GM21390 (cell line): ENCODE measurements at regions not wholly inside any gene's neighbourhood (a gene's known extent, or its start where the extent isn't known, plus 50 kb on each side); places are given as distances from the start of the nearest gene placed in this dataset.
"Not testable (repeated sequence)": the region's sequence is repeated elsewhere in the genome, so short reads cannot be mapped to it uniquely, and the experiment has no call there.

Experiments
- ATAC-seq: cut with Tn5 transposase; IDR thresholded peaks from one replicate; pipeline ENCODE4 v1.9.1; 2021; ENCODE audit not compliant: unreplicated experiment

DNA sequence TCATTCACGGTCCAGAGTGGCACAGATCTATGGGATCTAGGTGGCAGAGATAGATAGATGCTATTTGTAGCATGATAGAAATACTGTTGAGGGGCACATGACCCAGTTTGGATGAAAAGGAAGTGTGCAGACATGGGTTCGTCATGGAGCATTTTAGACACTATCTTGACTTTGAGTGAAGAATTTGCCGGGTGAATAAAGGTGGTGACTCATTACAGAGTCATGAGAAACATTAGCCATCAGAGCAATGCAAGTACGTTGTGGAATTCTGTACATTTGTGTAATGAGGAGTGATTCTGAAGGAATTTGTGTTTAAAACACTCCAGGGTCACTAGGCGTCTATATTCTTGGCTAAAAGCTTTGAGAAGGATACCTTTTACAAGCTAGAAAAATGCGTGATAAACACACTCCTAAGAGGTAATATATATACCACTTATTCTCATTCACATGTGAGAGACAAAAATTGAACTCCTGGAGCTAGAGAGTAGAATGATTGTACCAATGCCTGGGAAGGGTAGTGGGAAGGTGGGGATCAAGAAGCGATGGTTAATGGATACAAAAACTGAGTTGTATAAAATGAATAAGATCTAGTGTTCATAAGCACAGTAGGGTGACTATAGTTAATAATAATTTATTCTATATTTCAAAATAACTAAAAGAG is 593.7 kb upstream of the LUZP2 start:
- ATAC-seq: no peak

DNA sequence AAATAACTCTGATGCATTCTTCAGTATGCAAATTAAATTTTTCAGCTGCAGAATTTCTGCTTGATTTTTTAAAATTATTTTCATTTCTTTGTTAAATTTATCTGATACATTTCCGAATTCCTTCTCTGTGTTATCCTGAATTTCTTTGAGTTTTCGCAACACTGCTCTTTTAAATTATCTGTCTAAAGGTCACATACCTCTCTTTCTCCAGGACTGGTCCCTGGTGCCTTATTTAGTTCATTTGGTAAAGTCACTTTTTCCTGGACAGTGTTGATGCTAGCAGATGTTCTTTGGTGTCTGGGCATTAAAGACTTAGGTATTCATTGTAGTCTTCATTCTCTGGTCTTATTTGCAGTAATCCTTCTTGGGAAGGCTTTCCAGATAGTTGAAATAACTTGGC is 577.4 kb upstream of the LUZP2 start:
- no peak for ATAC-seq

DNA sequence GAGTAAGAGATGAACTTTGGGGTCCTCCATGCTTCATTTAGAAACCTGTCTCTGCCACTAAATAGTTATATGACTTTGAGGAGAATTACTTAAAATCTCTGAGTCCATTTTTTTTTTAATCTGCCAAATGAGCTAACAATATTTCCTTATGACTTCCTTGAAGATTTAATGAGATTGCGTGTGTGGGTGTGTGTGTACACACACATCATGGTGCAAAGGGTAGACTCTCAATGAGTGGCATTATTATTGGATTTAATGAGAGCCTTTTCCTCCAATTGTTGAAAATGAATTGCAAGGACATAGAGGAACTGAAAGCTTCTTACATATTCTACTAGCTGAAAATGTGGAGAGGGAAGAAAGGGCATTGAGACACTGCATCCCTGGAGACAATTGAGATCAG is 573.5 kb upstream of the LUZP2 start:
- no peak for ATAC-seq

DNA sequence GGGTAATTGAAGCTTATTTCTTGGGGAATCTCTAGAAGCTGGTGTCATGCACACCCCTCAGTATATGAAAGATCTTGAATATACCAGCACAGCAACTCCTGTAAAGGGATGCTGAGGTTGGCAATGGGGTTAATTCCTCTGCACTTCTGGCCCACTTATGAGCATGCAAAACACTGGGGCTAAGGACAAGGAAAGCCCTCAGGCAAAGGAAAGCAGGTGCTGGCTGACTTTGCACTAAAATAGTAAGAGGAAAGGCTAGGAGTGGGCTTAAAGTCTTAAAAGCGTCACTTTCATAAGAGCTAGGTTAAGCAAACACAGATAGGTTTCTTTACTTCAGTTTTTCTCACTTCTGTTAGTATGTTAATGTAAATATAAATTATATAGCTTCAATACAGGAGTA is 572.6 kb upstream of the LUZP2 start:
- no peak for ATAC-seq

DNA sequence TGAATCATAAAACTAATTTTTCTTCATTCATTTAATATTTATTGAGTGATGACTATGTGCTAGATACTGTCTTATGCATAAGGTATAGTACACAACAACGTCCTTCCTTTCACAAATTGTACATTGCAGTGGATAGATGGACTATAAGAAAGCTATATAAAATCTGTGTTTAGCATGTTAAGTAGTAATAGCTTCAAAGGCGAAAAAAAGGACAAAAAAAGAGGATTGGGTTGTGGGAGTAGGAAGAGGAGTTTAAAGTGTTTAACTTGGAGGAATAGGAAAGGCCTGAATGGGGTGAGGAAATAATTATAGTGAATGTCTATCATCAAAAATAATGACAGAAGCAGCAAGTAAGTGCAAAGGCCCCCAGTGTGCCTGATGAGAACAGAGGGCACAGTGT is 565.4 kb upstream of the LUZP2 start:
- no peak for ATAC-seq

DNA sequence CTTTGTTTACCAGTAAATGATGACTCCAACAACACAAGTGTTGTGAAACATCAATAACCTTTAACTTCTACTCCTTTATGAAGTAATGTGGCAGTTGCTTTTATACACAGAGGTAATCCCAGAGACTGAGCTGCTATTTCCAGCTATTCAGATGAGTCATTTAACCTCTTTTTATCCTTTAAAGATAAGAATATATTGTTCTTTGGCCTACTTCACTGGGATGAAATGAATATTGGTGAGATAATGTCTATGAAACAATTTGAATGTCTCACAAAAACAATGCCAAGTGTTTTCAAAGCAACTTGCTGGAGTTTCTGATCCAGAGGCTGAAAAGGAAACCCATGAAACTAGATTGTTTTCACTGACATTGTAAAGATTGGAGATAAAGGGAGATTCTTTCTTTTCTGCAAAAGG is 564.4 kb upstream of the LUZP2 start:
- ATAC-seq: no peak

DNA sequence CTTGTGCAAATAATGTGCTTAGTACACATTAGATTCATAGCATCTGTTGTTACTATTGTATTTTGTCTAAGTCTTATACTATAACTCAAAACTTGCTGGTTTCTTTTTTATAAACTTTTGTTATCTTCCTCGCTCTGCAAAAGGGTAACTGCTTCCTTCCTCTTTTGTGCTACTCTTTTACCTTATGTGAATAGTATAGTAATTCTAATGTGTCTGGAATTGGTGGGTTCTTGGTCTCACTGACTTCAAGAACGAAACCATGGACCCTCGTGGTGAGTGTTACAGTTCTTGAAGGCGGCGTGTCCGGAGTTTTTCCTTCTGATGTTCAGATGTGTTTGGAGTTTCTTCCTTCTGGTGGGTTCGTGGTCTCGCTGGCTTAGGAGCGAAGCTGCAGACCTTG is 563.1 kb upstream of the LUZP2 start:
- ATAC-seq: no peak

DNA sequence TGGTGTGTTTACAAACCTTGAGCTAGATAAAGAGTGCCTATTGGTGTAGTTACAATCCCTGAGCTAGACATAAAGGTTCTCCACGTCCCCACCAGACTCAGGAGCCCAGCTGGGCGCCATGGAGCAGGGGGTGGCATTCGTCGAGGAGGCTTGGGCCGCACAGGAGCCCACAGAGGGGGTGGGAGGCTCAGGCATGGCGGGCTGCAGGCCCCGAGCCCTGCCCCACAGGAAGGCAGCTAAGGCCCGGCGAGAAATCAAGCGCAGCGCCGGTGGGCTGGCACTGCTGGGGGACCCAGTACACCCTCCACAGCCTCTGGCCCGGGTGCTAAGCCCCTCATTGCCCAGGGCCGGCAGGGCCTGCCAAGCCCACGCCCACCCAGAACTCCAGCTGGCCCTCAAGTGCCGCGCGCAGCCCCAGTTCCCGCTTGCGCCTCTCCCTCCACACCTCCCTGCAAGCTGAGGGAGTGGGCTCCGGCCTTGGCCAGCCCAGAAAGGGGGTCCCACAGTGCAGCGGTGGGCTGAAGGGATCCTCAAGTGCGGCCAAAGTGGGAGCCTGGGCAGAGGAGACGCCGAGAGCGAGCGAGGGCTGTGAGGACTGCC is 562.1 kb upstream of the LUZP2 start:
- ATAC-seq: not testable (repeated sequence)

DNA sequence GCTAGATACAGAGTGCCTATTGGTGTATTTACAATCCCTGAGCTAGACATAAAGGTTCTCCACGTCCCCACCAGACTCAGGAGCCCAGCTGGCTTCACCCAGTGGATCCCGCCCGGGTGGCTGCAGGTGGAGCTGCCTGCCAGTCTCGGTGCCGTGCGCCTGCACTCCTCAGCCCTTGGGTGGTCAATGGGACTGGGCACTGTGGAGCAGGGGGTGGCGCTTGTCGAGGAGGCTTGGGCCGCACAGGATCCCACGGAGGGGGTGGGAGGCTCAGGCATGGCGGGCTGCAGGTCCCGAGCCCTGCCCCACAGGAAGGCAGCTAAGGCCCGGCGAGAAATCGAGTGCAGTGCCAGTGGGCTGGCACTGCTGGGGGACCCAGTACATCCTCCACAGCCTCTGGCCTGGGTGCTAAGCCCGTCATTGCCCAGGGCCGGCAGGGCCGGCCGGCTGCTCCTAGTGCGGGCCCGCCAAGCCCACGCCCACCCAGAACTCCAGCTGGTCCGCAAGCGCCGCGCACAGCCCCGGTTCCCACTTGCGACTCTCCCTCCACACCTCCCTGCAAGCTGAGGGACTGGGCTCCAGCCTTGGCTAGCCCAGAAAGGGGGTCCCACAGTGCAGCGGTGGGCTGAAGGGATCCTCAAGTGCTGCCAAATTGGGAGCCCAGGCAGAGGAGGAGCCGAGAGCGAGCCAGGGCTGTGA is 554.6 kb upstream of the LUZP2 start:
- not testable (repeated sequence) for ATAC-seq

DNA sequence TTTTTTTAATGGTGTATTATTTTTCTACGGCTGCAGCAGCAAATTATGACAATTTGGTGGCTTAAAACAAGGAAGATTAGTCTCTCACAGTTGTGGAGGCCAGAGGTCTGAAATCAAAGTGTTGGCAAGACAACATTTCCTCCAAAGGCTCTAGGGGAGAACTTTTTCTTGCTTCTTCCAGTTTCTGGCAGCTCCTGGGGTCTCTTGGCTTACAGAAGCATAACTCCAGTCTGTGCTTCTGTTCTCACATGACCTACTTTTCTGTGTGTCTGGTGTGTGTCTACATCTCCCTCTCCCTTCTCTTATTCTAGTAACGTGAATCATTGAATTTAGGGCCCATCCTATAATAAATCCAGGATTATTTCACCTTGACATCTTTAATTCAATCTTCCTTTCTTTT is 551.9 kb upstream of the LUZP2 start:
- ATAC-seq: no peak

DNA sequence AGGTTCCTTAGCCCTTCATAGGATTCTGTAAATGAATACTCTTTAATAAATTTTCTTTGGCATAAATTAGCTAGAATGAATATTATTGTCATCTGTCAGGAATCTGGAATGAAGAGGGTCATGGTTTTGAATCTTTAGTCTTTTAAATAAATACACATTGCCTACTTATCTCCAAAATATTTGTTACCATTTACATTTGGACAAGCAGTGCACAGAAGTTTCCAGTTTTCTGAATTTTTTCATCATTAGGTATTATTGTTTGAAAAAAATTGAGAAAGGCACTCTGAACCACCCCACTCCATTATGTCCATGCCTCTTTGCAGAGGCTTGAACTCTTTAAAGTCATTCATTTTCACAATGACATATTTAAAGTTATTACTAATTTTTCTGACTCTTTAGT is 549.0 kb upstream of the LUZP2 start:
- no peak for ATAC-seq

DNA sequence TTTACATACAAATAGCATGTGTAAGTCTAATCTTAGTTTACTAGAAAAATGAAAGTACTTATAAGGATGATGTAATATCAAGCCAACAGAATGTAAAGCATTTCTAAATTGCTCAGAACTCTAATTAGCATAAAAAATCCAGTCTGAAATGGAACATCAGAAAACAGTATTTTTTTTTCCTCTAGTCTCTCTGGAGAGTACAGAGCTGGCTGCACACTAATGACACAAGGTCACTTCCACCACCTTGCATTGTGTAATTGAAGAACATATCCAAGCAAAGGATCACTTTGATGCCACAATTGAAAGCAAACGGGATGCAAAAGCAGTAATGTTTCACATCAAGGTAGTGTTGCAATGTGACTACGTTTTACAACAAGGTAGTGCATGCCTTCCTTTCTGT is 548.0 kb upstream of the LUZP2 start:
- no peak for ATAC-seq

DNA sequence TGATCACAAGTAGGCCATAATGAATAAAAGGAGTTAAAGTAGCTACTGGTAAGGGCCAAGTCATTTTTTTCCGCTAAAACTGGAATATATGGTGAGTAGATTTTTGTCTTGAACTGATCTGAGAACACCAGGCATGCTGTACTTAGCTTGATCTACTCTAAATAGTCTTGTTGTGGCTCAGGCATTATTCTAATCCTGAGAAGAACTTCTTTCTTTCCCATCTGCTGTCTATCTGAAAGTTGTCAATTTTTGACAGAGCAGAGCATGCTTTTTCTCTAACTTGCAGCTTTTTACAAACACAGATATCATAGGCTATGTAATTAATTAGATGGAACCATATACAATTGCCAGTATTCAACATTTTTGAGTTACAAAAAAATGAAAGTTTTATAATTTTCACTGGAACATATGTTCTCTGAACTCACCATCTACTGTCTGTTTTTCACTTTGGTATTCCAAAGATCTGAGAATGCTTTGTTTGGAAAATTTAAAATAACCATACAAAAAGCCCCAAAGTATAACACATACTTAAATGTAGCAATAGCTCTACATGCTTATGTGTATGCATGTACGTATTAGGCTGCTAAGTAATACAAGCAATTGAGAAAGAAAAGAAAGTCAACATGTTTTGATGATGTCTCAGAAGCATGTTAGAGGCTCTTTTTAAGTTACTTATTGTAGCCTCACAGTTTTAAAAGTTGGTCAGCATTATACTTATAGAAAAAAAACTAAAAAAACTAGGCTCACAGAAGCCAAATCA is 542.7 kb upstream of the LUZP2 start:
- ATAC-seq: no peak

DNA sequence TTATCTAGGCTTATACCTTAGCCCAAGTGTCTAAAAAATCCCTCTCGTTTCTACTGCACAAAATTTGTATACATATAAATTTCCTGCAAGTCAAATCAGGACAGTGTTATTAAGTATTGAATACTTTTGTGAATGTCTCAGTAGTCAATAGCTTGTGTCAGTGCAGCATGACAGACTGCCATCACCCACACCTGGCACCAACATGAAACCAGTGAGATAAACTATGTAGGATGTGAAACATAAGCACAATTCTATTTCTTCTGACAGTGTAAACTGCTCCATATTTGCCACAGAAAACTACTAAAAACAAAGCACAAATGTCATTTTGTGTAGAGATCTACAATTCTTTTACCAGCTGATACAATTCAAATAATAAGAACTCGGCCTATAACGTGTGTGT is 542.1 kb upstream of the LUZP2 start:
- no peak for ATAC-seq

DNA sequence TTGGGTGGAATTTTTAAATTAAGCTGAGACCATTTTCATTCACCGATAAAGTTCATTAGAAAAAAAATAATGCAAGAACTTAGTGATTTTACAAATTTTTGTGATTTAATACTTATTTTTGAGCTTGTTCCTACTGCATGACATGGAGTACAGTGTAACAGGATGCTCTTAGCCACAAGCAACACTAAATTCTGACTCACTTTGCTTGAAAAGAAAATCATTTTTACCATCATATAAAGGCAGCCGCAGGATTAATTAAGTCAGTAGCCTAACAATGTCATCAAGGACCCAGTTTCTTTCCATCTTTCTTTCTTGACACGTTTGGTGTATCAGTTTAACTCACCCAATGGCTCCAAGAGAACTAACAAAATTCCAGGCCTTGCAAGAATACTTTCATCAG is 540.3 kb upstream of the LUZP2 start:
- no peak for ATAC-seq

DNA sequence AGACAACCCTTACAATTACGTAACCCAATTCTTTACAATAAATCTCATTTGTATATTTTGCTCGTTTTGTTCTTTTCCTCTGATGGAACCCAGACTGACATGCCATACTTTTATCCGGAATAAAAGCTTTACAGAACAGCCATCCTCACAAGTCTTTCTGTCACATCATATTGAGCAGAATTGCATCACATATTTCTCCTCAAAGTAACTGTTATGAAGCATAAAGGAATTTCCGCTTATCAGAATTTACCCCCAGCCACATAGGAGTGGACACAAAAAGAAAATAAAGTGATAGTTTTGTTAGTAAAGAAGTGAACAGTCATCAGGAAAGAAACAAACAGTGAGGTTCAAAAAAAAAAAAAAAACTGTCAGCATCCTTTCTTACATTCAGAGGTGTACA is 539.5 kb upstream of the LUZP2 start:
- no peak for ATAC-seq

DNA sequence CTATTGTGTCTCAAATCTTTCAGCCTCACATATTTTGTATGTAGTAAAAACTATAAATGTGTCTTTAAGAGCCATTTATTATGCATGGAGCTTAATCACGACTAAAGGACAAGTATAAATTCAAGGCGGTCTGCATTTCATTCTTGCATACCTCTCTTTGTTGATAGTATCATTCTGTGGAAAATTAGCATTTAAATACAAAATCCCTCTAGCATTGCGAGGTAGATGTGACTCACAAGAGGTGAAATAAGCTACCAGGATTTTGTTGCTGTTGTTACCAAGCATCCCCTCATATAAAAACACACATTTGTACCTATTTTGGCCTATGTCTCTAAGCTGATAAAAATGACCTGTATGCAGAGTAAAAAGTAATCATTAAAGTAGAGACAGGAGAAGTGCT is 537.4 kb upstream of the LUZP2 start:
- no peak for ATAC-seq

DNA sequence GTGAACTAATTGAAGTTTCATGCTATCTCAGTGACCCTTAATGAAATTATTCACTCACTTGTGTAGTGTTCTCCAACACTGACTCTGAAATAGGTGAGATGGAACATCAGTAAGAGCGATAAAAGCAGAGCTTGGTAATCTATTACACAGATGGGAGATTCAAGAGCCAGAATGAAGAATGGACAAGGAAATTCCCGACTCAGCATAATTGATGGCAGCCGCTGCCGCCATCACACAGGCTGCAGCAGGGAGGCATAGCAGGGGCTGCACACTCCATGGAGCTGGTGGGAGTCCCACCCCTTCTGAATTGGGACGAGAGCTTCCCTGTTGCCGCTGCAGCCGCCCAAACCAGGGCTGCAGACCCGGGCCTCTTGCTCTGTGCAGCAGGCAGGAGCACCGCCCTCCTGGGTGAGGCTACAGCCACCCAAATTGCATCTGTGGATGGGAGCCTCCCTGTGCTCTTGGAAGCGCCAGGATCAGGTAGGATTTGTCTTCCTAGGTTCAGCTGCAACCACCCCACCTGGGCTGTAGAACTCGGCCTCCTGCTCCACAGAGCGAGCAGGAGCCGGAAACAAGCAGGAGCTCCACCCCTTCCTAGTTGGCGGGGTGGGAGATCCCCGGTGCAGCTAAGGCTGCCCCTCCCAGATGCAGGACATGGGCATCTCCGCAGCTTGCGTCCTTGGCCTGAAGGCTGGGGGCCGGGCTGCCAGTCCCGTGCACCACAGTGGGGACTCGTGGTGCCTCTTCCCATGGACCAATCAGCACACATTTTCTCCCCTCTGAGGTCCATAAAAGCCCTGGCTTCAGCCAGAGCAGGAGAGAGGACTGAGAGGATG is 535.1 kb upstream of the LUZP2 start:
- ATAC-seq: no peak

DNA sequence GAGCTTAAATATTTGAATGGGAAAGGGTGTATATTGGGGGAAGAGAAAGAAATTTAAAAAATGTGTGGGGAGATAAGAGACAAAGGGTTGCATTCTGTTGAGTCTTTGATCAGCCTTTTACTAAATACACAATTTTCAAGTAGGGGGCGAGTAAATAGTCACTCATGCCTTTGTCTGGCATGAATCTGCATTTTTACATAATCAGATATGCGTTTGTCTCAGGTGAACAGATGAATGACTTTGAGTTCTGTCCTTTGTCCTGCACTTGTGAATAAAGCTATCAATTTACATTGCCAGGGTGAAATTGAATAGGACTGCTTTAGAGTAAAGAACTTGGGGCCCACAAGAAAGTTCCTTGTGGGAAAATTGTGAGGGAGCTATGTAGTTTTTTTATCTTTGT is 523.6 kb upstream of the LUZP2 start:
- no peak for ATAC-seq

DNA sequence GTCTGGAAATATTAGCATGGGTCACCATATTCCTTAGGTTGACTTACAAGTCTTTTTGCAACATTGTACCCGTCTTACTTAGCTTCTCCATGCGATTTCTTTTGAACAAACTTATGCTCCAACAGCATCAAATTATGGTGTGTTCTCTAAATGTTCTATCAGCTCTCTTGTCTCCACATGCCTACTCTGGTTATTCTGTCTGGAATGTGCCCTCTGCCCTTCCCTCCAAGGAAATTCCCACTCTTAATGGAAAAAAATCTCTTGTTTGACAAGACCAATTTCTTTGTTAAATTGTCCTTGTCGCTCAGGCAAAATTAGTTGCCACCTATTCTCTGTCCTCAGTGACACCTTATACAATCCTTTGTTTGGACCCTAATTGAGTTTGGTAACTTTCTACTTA is 522.8 kb upstream of the LUZP2 start:
- no peak for ATAC-seq

DNA sequence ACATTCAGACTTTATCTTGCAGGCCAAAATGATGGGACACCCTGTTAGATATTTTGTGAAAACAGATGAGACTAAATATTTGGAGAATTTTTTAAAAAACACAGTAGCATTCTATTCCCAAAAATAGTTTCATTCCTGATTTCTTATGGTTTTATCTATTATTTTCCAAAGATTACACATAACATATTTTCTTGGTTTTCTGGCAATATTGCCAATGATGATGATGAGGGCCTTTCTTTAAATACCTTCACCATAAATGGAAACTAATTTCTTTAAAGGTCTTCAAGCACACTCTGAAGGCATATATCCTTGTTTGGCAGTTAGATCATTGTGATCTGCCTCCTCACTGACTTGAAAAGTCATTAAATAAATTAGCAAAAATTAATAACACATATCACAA is 522.3 kb upstream of the LUZP2 start:
- ATAC-seq: no peak
